HG02610 (cell line): ENCODE measurements at regions not wholly inside any gene's neighbourhood (a gene's known extent, or its start where the extent isn't known, plus 50 kb on each side); places are given as distances from the start of the nearest gene placed in this dataset.

Experiments
- ATAC-seq: cut with Tn5 transposase; IDR thresholded peaks from one replicate; pipeline ENCODE4 v1.9.1; 2021; ENCODE audit warnings: mild to moderate bottlenecking, moderate library complexity; ENCODE audit not compliant: unreplicated experiment

DNA sequence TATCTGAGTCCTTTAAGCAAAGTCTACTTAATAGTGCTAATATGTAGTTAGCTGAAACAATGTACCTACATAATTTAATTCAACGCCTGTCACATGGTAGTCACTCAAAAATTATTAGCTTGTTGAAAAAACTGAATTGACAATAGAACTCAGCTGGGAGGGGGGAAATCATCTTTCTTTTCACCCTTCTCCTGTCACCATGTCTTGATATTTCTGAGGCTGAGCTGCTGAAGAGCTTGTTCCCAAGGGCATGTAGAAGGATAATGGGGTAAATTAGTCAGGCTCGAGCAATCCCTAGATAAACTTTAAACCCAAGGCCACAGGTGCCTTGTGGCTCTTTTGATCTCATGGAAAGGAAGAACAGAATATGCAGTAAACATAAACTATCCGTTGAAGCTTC, 339.6 kb upstream of the LRATD1 start:
- ATAC-seq: no peak

DNA sequence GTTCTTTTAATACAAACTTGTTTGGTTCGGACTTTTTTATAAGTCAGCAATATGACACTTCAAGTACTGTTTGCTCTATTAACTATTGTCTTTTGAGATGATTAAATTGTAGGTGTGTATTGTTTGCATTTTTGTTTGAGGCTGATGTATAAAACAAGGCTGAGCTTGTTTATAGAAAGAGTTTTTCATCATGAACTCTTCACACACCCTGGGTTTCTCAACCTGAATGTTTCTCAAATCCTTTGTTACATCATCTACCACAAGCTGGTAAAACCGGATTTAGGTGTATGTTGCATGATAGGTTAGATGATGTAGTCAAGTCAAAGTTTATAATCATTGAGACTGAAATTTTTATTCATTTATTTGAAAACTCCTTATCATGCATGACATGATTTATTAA, 335.2 kb upstream of the LRATD1 start:
- ATAC-seq: no peak

DNA sequence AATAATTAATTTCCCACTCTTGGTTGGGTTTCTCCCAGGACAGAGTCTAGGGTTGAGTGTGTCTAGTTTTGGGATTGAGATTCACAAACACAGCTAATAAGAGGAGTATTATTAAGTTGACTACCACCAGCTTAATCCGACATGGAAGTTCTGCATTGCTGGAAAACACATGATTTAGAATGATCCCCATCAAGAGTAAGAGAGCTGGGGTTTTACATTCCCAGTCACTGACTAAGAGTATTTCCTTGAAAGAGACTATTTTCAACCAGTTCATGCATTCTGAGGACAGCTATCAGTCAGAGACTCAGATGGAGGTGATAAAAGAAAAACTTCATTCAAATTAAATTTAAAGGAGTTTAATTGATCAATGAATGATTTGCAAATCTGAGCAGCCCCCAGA, 334.6 kb upstream of the LRATD1 start:
- no peak for ATAC-seq

DNA sequence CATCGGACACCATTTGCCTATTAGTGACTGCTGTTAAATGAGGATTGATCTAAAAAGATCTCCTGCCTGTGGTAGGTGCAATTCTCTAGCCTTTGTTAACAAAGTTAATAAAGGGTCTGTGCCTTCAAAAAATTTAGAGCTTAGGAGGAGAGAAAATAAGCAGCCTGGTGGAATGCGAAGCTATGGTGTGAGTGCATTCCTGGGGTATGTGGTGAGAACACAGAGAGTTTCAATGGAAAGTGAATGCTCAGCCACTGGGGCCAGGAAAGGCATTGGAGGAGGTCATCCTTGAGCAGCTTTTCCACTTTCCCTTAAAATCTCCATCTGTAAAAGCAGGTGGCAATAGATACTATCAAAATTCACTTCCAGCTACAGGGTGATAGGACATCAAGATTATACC, 331.2 kb upstream of the LRATD1 start:
- ATAC-seq: no peak

DNA sequence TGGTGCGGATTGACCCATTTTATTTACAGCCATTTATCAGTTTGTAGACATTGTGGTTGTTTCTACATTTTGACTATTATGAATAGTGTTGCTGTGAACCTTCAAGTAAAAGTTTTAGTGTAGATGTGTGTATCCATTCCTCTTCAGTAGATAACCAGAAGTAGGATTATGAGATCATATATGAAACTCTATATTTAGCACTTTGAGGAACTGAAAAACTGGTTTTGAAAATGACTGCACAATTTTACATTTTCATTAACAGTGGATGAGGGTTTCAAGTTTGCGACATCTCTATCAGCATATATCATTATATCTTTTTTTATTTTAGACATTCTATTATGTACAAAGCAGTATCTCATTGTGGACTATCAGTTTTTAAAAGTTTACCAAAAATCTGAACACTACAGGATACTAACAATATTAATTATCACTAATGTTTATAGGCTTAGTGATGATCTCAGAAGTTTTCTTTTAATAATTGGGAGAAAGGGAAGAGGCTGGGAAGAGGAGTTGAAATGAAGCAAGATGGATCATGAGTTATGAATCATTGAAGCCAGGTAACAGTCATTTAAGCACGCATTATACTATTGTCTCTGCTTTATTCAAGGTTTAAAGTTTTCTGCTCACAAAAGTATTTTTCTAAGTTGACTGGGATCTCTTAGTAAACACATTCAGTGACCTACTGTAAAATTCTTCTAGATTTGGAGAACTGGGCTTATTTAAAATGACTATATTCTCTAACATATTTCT, 329.0 kb upstream of the LRATD1 start:
- peak; percentile 86 for ATAC-seq

DNA sequence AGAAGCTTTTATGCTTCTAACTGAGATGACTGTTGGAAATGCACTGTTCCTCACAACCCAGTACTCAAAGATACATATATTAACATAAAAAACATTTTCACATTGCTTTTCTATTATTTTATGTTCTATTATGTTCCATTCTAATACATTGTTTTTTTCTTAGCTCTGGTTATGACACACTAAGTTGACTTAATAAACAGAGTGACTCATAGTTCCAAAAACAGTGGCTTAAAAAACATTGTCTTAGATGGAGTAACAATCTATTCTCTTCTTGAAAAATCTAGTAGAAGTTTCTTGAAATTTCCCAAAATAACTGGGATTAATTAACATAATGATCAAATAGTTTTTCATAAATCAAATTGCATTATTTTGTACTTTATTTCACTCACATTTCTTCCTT, 328.2 kb upstream of the LRATD1 start:
- ATAC-seq: no peak

DNA sequence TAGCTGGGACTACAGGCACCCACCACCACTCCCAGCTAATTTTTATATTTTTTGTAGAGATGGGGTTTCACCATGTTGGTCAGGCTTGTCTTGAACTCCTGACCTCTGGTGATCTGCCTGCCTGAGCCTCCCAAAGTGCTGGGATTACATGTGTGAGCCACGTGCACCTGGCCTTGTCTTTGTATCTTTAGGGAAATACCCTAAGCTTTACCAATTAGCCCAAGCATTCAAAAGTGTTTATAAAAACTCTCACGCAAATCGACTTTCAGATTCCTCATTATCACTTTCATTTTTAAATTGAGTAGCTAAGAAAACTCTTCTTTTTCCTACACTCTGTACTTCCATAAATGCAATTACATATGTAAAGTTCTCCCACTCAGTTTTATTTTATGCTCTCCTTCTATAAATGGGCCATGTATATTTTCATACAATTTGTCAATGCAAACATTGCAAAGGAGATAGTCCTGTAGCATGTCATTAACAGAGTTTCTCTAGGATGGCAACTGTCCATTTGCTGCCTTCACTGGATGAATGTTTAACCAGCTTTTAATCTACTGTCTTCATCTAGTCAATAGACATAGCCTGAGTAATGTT, 326.2 kb upstream of the LRATD1 start:
- ATAC-seq: peak; percentile 60

DNA sequence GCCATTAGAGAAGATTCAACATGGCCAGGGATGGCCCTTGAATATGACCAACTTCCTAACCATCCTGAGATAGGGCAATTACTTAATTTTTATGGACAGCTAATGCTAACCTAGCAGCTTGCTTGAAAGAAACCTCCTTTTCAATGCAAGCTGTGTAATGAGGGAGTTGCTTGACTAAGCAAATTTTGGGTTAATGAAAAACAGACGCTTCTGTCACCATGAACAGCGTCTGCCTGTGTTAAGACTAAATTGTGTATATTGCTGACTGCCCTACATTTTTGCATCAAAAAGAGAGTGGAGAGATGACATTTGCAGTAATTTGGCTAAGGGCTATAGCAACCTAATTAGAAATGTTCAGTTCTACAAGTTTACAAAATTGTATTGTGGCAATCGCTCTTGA, 319.2 kb upstream of the LRATD1 start:
- ATAC-seq: no peak

DNA sequence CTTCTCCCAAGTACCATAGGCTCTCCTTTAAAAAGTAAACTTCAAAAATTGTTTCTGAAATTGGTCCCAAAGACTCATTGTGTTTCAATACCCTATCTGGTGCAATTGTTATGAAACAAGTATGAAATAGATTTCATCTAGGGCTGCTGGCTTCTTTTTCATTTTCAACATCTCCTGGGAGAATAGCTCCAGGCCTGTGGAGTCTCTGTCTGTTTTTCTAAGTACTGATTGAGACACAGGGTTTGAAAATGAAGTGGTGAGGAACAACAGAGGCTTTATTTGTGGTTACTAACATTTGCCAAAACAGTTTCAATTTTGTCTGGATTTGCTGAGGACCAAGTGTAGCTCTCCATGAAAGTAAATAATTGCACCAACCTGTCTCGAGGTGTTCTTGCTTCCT, 315.9 kb upstream of the LRATD1 start:
- no peak for ATAC-seq

DNA sequence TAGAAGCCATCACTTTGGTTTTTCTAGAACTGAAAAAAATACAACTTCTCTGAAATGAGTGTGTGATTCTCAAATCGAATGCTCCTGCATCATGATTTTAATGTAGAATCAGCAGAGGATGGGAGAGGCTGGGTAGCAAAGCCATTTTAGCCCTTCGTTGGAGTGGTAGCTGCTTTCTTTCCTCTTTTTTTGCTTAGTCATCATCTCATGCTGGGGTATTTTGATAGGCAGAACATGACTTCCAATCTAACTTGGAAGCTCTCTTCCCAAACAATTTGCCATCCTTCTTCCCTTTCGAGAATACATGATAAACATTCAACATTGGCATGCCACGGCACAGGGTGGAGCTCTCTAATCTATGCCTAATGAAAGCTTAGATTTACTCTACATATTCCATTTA, 311.2 kb upstream of the LRATD1 start:
- ATAC-seq: no peak

DNA sequence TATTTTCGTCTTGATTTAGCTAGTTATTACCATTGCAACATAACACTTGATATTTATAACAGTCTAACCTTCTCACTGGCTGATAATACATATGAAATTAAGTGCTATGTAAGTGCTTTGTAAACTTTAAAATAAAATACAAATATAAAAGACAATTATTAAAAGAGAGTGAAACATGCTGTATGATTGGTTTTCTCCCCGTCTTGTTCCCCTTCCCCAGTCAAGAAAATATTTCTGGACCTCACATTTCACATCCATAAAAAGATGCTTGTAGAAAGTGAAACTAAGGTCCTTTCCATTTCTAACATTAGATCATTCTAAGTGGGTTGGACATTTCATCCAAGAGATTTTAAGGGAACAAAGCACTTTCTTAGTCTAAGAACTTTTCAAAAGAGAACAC, 310.2 kb upstream of the LRATD1 start:
- no peak for ATAC-seq

DNA sequence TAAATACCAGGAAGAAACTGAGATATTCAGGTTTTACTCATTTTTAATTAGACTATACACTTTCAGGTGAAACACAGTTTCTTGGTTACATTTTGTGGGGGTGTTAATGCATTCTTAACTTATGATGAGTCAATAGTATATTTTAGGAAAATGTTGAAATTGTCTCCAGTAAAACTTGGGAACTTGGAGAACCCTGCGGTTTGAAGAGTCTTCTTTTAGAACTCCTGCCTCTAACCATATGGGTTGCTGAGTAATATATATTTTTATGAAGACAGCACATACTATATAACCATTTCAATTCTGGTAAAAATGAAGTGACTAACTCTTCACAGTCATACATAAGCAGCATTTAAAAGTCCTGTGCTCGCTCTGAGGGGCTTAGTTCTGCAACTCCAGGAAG, 308.2 kb upstream of the LRATD1 start:
- ATAC-seq: no peak

DNA sequence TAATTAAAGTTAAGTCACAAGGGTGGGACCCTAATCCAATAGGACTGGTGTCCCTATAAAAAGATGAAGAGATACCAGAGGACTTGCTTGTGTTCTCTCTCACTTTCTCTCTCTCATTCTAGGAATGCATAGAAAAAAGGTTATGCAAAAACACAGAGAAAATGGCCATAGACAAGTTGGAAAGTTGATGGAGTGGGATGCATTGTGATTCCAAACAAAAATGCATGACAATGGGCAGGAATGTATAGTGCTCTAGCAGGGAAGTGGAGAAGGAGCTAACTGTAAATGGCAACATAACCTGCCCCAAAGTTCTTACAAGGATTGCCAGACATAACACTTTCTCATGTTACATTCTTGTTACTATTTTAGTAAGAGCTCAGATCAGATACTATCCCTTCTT, 301.6 kb upstream of the LRATD1 start:
- ATAC-seq: no peak

DNA sequence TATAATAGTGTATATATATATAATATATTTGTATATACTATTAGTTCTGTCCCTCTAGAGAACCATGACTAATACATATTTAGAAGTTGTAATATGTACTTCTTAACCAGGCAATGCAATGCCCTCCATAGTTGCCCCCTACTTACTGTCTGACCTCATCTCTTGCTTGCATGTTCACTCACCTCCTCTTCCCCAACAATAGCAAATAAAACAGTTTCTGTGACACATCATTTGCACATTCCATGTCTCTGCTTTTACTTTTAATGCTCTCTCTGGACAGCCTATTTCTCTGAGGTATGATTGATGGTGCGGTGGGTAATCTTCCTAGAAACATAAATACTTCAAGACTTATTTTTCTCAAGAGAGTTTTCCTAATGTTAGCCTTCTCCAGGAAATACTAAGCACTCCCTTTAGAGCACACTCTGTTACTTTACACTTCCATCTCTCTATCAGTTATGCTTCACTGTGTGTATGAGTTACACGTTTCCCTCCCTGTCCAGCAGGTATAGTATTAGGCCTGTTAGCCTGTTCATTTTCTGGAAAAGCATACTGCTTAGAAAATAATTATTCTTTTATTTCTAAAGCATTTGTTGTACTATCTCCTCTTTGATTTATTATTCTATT, 295.6 kb upstream of the LRATD1 start:
- no peak for ATAC-seq

DNA sequence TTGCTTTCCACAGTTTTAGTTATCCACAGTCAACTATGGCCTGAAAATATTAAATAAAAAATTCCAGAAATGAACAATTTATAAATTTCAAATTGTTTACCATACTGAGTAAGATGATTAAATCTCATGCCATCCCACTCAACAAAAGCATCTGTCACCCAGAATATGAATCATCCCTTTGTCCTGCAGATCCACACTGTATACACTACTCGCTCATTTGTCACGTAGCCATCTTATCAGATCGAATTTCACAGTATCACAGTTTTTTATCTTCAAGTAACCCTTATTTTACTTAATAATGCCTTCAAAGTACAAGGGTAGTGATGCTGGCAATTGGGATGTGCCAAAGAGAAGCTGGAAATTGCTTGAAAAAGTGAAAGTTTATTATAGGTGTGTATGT, 291.8 kb upstream of the LRATD1 start:
- ATAC-seq: no peak

DNA sequence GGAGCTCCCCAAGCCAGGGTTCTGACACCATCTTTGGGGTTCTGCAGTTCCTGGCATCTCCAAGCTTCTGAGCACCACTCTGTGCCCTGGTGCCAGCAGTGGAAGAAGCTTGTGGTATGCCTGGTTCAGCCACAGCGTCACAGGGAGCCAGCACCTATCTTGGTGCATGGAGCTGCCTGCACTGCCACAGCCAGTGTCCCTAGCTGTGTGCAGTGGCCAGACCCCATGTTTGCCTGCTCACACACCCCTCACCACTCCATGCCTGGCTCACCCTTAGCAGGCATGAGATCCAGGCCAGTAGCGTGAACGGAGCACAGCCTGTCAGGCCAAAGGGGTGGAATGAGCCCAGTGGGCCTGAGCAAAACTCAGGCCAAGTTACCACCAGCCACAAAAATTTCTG, 290.2 kb upstream of the LRATD1 start:
- no peak for ATAC-seq

DNA sequence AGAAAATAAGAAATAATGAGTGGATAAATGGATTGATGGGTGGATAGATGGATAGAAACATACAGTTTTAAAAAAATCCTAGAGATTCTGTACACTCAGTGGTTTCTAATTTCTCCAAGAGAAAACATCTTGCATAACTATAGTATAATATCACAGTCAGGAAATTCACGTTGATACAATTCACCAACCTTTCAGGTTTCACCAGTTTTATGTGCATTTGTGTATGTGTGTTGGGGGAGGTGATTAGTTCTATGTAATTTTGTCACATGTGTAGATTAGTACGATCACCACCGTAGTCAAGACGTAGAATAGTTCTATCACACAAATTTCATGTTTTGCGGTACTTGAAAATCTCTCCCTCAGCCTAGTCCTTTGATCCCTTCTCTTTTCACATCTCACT, 288.2 kb upstream of the LRATD1 start:
- no peak for ATAC-seq

DNA sequence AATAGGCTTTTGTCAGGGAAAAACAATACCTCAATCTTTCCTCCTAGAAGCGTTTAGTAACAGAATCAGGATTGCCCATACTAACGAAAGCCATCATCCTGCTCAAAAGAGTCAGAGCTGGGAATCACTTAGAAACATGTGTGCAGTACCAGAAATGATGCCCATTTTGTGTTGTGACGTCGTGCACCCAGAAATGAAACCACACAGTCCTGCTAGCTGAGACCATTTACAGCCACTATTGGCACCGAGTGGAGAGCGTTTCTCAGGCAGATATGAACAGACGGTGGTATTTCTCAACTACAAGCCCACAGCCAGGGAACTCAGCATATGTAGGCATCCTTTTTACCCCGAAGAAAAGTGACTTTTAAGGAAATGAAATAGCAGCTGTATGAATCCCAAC, 284.3 kb upstream of the LRATD1 start:
- ATAC-seq: no peak

DNA sequence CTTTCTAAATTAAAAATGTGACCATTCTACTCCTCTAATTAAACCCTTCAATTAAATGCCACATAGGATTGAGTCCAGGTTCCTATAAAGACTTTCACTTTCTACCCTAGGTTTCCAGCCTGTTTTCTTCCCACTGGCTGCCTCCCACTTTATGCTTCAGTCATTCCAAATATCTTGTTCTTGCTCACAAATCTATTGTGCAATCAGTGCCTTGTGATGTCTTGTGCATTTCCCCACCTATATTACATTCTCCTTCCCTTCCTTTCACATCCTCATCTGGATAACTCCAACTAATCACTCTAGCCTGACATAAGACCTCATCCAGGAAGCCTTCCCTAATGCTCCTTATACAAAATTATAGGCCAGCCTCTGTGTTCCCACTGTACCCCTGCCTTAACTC, 281.7 kb upstream of the LRATD1 start:
- ATAC-seq: no peak

DNA sequence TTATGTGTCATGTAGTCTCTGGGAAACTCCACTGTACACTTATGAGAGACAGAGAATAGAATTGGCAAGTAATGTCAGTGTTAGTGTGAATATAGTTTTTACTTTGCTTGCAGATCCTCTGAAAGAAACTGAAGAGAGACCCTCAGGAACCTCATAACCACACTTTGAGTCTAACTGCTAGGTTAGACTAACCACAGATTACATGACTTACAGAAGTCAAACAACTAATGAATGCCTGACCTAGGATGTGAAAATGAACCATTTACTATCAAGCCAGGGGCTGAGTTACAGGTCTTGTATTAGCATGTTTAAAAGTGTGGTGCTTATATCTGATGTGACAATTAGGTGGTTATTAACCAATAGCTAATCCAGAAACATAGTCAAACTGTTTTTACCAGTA, 280.4 kb upstream of the LRATD1 start:
- ATAC-seq: no peak

DNA sequence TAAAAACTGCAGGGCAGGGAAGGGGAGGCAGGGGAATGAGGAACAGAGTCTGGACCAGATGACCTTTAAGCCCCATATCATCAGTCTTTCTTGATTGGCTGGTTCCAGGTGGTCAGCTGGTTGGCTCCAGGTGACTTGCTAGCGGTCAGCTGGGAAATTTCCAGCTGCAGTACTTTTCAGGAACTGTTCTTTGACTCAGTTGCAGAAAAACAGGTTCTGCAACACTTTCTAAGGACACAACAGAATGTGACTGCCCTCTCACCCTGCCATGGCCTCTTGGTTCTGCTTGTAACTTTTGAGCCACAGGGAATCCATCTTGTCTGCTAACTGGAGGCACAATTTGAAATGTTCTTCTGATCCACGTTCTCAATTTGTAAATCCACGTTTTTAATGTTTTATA, 278.3 kb upstream of the LRATD1 start:
- ATAC-seq: no peak

DNA sequence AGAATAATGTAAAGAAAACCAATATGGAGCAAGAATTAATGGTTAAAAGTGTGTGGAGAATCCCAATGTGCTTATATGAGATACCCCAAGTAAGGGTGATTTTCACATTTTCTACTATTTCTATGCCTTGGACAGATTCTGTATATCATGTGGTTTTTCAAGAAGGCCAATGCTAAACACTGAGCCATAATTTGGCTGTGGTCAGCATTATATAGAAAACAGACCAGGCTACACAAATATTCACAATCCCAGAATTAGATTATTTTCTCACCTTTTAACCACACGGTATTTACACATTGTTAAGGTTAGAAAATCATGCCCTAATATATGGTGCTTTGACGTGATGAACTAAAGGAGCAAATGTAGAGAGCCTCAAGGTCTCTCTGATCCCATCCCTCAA, 277.4 kb upstream of the LRATD1 start:
- no peak for ATAC-seq

DNA sequence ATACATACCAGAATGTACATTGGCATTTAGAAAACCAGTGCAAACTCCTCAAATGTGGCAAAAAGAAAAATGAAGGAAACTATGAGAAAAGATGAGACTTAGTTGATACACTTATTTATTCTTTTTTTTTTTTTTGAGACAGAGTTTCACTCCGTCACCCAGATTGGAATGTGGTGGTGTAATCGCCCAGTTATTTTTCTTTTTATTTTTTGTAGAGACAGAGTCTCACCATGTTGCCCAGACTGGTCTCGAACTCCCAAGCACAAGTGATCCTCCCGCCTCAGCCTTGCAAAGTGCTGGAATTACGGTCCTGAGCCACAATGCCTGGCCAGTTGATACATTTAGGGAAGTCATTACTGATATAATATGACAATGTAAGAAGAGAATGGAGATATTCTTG, 274.2 kb upstream of the LRATD1 start:
- no peak for ATAC-seq
